Activated B cell treated with CpG ODN at 0.5 μM for 24 hours (primary cell): ENCODE measurements at regions not wholly inside any gene's neighbourhood (a gene's known extent, or its start where the extent isn't known, plus 50 kb on each side); places are given as distances from the start of the nearest gene placed in this dataset.

Experiments used
- ATAC-seq: fragments of 200-7000 bp; cut with Tn5 transposase; one replicate; pipeline ENCODE4 v1.10.0; 2021; ENCODE audit warnings: low read depth, mild to moderate bottlenecking, moderate library complexity
- CTCF ChIA-PET: fragments of 350-600 bp; sonication (Branson Sonifier 250); formaldehyde crosslinking; loops from one replicate; lab custom pipeline; 2021; ENCODE audit warnings: antibody characterized with exemption; lab: Charles Lee
- POLR2A ChIA-PET: fragments of 350-600 bp; sonication (Branson Sonifier 250); formaldehyde crosslinking; loops from one replicate; lab custom pipeline; 2021; ENCODE audit warnings: antibody characterized with exemption; lab: Charles Lee
- DNase-seq: peaks from one replicate; pipeline ENCODE4 v3.0.0; 2022
- H3K27ac Mint-ChIP-seq: one replicate; pipeline ENCODE4 v1.8.0; 2020; ENCODE audit warnings: mixed read lengths
- H3K27me3 Mint-ChIP-seq: one replicate; pipeline ENCODE4 v1.8.0; 2021; ENCODE audit warnings: mixed read lengths
- H3K36me3 Mint-ChIP-seq: one replicate; pipeline ENCODE4 v1.8.0; 2021; ENCODE audit warnings: low read depth, mixed read lengths
- H3K4me1 Mint-ChIP-seq: one replicate; pipeline ENCODE4 v1.8.0; 2021; ENCODE audit warnings: mixed read lengths
- H3K4me3 Mint-ChIP-seq: one replicate; pipeline ENCODE4 v1.8.0; 2020; ENCODE audit warnings: mild to moderate bottlenecking, mixed read lengths
- H3K9me3 Mint-ChIP-seq: one replicate; pipeline ENCODE4 v1.8.0; 2020; ENCODE audit warnings: mixed read lengths
- intact Hi-C: fragments of 100-400 bp; cut with micrococcal nuclease; formaldehyde crosslinking; loops from one replicate; pipeline ENCODE4 v1.15.1; 2024
- TF ChIP-seq, protein P1 (sequence below): fragments of 200-600 bp; IDR thresholded peaks from one replicate; pipeline ENCODE4 v1.8.0; 2022; ENCODE audit warnings: antibody characterized with exemption, mild to moderate bottlenecking

DNA sequence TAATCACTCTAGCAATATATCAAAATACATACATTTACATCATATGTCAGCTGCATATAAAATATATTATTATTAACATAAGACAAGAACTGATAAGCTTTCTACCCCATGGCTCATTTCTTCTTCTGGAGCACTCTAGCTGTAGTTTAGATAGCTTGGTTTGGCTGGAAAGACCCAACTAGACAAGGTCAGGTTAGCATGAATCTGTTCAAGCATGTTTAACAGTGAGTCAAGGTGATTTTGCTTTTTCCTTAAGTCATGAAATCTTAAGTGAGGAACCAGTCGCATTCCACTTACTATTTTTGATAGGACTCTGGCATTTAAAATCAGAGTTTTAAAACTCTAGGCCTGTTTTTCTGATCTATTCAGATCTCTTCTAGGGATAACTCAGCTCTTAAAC is 157.0 kb upstream of the PDGFD start:
- no peaks in the 10 kb centered on the region for H3K4me1 Mint-ChIP-seq
- ATAC-seq, result no peak

DNA sequence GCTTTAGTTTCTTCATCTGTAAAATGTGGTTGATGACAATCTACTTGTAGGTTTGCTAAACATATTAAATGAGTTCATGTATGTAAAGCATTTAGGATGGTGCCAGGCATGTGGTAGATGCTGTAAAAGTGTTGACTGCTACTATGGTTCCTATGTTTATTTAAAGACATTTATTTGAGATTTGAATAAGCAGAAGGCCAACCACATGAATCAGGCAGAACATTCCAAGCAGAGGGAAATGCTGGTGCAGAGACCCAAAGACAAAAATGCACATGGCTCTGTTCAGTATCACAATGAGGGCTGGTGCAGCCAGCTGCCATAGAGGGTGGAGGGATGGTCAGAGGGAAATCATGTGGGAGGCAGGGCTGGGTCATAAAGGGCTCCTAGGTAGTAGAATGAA is 156.2 kb upstream of the PDGFD start:
- H3K36me3 Mint-ChIP-seq, result no peaks in the 10 kb centered on the region
- ChIA-PET POLR2A (no interaction called here), CTCF (no interaction called here)
- H3K9me3 Mint-ChIP-seq, result no peaks in the 10 kb centered on the region
- H3K4me3 Mint-ChIP-seq, result no peak overlapping the region
- TF ChIP-seq, protein P1, sequence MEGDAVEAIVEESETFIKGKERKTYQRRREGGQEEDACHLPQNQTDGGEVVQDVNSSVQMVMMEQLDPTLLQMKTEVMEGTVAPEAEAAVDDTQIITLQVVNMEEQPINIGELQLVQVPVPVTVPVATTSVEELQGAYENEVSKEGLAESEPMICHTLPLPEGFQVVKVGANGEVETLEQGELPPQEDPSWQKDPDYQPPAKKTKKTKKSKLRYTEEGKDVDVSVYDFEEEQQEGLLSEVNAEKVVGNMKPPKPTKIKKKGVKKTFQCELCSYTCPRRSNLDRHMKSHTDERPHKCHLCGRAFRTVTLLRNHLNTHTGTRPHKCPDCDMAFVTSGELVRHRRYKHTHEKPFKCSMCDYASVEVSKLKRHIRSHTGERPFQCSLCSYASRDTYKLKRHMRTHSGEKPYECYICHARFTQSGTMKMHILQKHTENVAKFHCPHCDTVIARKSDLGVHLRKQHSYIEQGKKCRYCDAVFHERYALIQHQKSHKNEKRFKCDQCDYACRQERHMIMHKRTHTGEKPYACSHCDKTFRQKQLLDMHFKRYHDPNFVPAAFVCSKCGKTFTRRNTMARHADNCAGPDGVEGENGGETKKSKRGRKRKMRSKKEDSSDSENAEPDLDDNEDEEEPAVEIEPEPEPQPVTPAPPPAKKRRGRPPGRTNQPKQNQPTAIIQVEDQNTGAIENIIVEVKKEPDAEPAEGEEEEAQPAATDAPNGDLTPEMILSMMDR, result no peak
- H3K27ac Mint-ChIP-seq, result no peak overlapping the region
- DNase-seq (no peak), ATAC-seq (no peak)
- no peaks in the 10 kb centered on the region for H3K4me1 Mint-ChIP-seq
- intact Hi-C loops, result no loop called here
- no peaks in the 10 kb centered on the region for H3K27me3 Mint-ChIP-seq

More for the DNA sequence above, 157.0 kb upstream of the PDGFD start:
- CTCF ChIA-PET, result no interaction called here
- H3K36me3 Mint-ChIP-seq, result no peaks in the 10 kb centered on the region
- H3K27me3 Mint-ChIP-seq, result no peaks in the 10 kb centered on the region
- no peak overlapping the region for H3K4me3 Mint-ChIP-seq
- no peak for DNase-seq
- TF ChIP-seq, protein P1, result no peak
- no peak overlapping the region for H3K27ac Mint-ChIP-seq
- intact Hi-C loops, result no loop called here
- POLR2A ChIA-PET, result no interaction called here
- H3K9me3 Mint-ChIP-seq, result no peaks in the 10 kb centered on the region

GRCh38 chr11:104319396-104319795 is 155.4 kb upstream of the PDGFD start:
- Mint-ChIP-seq H3K27me3 (no peaks in the 10 kb centered on the region), H3K36me3 (no peaks in the 10 kb centered on the region), H3K27ac (no peak overlapping the region), H3K4me1 (no peaks in the 10 kb centered on the region), H3K4me3 (no peak overlapping the region), H3K9me3 (no peaks in the 10 kb centered on the region)
- DNase-seq (no peak), ATAC-seq (no peak)
- CTCF ChIA-PET, result no interaction called here
- TF ChIP-seq, protein P1, result no peak
- POLR2A ChIA-PET, result no interaction called here
- intact Hi-C loops, result no loop called here

DNA sequence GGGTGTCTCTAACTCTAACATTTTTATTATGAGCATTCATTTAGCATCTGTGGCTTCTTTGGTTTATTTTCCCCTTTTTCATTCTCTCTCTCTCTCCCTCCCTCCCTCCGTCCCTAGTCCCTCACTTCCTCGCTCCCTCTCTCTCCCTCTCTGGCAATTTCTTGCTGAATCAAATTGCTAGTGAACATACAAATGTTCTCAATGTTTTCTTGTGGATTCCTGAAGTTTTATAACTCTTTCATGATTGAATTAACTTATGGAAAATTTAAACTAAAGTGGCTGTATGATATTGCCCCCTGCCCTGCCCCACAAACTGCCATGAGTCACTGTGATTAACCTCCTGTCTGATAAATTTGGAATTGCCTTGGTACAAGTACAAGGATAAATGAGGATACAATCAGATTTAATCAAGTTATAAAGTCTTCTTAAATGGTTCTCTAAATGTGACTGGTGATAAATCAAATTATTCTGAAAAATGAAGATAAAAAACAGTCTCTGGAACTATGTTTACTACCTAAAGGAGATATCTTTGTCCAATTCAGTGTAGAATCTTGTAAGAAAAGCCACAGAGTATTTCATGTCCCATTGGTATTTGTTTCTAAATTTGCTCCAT is 143.0 kb upstream of the PDGFD start:
- POLR2A ChIA-PET, result no interaction called here
- Mint-ChIP-seq H3K4me3 (no peak overlapping the region), H3K27ac (no peak overlapping the region), H3K4me1 (no peaks in the 10 kb centered on the region), H3K9me3 (no peaks in the 10 kb centered on the region), H3K27me3 (peaks cover 1% of the 10 kb centered on the region), H3K36me3 (no peaks in the 10 kb centered on the region)
- intact Hi-C loops, result no loop called here
- no peak for DNase-seq
- no peak for ATAC-seq
- CTCF ChIA-PET, result no interaction called here
- TF ChIP-seq, protein P1, result no peak

DNA sequence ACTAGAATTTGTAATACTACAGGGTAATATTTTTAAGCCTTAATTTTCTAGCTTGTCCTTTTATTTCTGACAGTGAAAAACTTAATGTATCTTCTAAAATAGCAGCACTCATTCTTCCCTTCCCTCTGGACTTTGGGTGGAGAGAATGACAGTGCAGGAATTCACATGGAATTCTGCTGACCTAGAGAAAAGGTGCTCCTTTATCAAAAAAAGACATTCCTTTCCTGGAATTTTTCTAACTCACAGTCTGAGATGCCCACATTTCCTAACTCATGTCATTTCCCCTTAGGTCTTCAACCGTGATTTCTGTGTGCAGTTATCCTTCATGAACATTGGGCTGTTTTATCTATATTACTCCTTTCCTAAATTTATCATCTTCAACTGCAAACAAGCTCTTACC is 137.8 kb upstream of the PDGFD start:
- intact Hi-C loops, result no loop called here
- DNase-seq (no peak), ATAC-seq (no peak)
- POLR2A ChIA-PET, result no interaction called here
- Mint-ChIP-seq H3K27ac (no peak overlapping the region), H3K27me3 (peaks cover 3% of the 10 kb centered on the region), H3K9me3 (no peaks in the 10 kb centered on the region), H3K4me1 (no peaks in the 10 kb centered on the region), H3K36me3 (no peaks in the 10 kb centered on the region), H3K4me3 (no peak overlapping the region)
- TF ChIP-seq, protein P1, result no peak
- CTCF ChIA-PET, result no interaction called here
